ENCODE measurements at regions not wholly inside any gene's neighbourhood (a gene's known extent, or its start where the extent isn't known, plus 50 kb on each side); places are given as distances from the start of the nearest gene placed in this dataset.

DNA sequence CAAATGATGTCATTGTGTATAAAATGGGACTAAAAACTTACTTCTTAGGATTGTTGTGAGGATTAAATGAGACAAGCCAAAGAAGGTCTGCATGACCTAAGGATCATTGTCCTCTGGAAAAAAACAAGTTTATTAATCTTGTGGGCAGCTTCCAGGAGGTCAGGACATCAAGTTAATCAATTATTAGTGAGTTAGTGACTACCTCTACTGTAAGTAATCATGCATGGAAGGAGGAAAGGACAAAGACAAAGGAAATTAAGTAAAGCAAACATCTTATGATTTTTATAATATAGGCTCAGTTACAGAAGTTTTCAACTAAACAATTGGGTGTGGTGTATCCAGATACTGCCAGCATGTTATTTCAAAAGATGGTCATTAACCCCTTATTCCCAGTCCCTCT is 129.3 kb upstream of the TUT7 start (continued):
- TF ChIP-seq TAF1 (IDR thresholded peaks at IDR 0.05; ENCODE audit: control insufficient read depth, extremely low read depth, insufficient read depth, low read length, severe bottlenecking) (no peak), ZNF561 (CRISPR knock-in tag; conservative IDR thresholded peaks at IDR 0.05) (no peak), MAZ (CRISPR knock-in tag; conservative IDR thresholded peaks at IDR 0.05 in 1 of 2, IDR thresholded peaks at IDR 0.05 in 1 of 2) (no peak)
- TF ChIP-seq, protein P1, sequence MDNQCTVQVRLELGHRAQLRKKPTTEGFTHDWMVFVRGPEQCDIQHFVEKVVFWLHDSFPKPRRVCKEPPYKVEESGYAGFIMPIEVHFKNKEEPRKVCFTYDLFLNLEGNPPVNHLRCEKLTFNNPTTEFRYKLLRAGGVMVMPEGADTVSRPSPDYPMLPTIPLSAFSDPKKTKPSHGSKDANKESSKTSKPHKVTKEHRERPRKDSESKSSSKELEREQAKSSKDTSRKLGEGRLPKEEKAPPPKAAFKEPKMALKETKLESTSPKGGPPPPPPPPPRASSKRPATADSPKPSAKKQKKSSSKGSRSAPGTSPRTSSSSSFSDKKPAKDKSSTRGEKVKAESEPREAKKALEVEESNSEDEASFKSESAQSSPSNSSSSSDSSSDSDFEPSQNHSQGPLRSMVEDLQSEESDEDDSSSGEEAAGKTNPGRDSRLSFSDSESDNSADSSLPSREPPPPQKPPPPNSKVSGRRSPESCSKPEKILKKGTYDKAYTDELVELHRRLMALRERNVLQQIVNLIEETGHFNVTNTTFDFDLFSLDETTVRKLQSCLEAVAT (IDR thresholded peaks at IDR 0.05), result no peak
- TF ChIP-seq, protein P2, sequence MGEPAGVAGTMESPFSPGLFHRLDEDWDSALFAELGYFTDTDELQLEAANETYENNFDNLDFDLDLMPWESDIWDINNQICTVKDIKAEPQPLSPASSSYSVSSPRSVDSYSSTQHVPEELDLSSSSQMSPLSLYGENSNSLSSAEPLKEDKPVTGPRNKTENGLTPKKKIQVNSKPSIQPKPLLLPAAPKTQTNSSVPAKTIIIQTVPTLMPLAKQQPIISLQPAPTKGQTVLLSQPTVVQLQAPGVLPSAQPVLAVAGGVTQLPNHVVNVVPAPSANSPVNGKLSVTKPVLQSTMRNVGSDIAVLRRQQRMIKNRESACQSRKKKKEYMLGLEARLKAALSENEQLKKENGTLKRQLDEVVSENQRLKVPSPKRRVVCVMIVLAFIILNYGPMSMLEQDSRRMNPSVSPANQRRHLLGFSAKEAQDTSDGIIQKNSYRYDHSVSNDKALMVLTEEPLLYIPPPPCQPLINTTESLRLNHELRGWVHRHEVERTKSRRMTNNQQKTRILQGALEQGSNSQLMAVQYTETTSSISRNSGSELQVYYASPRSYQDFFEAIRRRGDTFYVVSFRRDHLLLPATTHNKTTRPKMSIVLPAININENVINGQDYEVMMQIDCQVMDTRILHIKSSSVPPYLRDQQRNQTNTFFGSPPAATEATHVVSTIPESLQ (CRISPR knock-in tag; IDR thresholded peaks at IDR 0.05), result no peak

DNA sequence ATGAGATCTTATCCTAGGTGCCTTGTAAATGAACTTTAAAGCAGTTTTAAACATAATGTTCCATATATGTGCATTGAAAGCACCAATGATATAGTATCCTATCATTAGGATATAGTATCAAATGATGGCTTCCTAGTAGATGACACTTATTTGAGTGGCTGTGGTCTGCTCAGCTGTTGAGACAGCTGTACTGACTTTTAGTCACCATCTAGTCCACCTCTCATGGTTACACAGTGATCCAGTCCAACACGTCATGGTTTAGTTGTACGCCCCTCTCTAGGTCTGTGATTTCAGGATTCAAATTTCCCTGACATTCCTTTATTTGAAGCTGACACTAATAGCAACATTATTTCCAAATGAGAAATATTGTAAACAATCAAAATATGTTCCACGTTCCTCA is 127.3 kb upstream of the TUT7 start:
- Histone ChIP-seq H3K9me3 (replicated peaks; ENCODE audit: control insufficient read depth, insufficient read depth, low read depth, low read length) (no peaks in the 10 kb centered on the region), H4K20me1 (replicated peaks; ENCODE audit: control insufficient read depth, insufficient read depth, low read length) (no peaks in the 10 kb centered on the region), H3K9ac (ENCODE audit: insufficient read depth in 1 of 2, low read depth in 2 of 2, low read length in 2 of 2) (no peak overlapping the region), H3K36me3 (ENCODE audit: control insufficient read depth, insufficient read depth, low read length) (no peaks in the 10 kb centered on the region), H3K4me2 (ENCODE audit: insufficient read depth, low read length) (no peak overlapping the region), H3K9me1 (ENCODE audit: control insufficient read depth, insufficient read depth, low read length) (no peaks in the 10 kb centered on the region), H3K27ac (ENCODE audit: extremely low read depth, low read depth, low read length) (no peak overlapping the region), H3K79me2 (ENCODE audit: control insufficient read depth, insufficient read depth, low read length) (no peaks in the 10 kb centered on the region), H3K4me3 (no peak overlapping the region), H3K4me1 (replicated peaks in 1 of 2; ENCODE audit: control insufficient read depth in 2 of 2, insufficient read depth in 2 of 2, low read length in 2 of 2) (no peaks in the 10 kb centered on the region), H2AFZ (ENCODE audit: low read depth, low read length) (no peak overlapping the region), H3K27me3 (ENCODE audit: control insufficient read depth in 2 of 2, insufficient read depth in 2 of 2, low read length in 2 of 2) (no peaks in the 10 kb centered on the region)
- WGBS (ENCODE audit: insufficient coverage, low coverage, missing lambda C conversion rate), result 0% methylated on average over 3 of the region's 3 CpGs
- BruUV-seq (replicated peaks), result no TSS peak
- no peak for ATAC-seq
- FAIRE-seq, result no peak
- DNase-seq (ENCODE audit: extremely low read depth in 1 of 4, low spot score in 3 of 4), result no peak
- POLR2A ChIA-PET, result no interaction called here
- intact Hi-C loops (cut with micrococcal nuclease), result loop anchor here (10.0 kb wide), 1 partner anchor 47 kb away; no protein-coding TSS in a partner anchor
- CTCF ChIA-PET (ENCODE audit: low intra/inter-chr PET ratio), result no interaction called here
- in situ Hi-C loops (cut with MboI), result loop anchor here (10.0 kb wide), 1 partner anchor 843 kb away; no protein-coding TSS in a partner anchor
- TF ChIP-seq, protein P3, sequence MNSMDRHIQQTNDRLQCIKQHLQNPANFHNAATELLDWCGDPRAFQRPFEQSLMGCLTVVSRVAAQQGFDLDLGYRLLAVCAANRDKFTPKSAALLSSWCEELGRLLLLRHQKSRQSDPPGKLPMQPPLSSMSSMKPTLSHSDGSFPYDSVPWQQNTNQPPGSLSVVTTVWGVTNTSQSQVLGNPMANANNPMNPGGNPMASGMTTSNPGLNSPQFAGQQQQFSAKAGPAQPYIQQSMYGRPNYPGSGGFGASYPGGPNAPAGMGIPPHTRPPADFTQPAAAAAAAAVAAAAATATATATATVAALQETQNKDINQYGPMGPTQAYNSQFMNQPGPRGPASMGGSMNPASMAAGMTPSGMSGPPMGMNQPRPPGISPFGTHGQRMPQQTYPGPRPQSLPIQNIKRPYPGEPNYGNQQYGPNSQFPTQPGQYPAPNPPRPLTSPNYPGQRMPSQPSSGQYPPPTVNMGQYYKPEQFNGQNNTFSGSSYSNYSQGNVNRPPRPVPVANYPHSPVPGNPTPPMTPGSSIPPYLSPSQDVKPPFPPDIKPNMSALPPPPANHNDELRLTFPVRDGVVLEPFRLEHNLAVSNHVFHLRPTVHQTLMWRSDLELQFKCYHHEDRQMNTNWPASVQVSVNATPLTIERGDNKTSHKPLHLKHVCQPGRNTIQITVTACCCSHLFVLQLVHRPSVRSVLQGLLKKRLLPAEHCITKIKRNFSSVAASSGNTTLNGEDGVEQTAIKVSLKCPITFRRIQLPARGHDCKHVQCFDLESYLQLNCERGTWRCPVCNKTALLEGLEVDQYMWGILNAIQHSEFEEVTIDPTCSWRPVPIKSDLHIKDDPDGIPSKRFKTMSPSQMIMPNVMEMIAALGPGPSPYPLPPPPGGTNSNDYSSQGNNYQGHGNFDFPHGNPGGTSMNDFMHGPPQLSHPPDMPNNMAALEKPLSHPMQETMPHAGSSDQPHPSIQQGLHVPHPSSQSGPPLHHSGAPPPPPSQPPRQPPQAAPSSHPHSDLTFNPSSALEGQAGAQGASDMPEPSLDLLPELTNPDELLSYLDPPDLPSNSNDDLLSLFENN (IDR thresholded peaks at IDR 0.05; ENCODE audit: low read depth in 2 of 2, low read length in 2 of 2), result no peak
- no peak for TF ChIP-seq KLF6 (CRISPR knock-in tag; IDR thresholded peaks at IDR 0.05; ENCODE audit: borderline replicate concordance)
- TF ChIP-seq, protein P4, sequence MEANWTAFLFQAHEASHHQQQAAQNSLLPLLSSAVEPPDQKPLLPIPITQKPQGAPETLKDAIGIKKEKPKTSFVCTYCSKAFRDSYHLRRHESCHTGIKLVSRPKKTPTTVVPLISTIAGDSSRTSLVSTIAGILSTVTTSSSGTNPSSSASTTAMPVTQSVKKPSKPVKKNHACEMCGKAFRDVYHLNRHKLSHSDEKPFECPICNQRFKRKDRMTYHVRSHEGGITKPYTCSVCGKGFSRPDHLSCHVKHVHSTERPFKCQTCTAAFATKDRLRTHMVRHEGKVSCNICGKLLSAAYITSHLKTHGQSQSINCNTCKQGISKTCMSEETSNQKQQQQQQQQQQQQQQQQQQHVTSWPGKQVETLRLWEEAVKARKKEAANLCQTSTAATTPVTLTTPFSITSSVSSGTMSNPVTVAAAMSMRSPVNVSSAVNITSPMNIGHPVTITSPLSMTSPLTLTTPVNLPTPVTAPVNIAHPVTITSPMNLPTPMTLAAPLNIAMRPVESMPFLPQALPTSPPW (CRISPR knock-in tag; IDR thresholded peaks at IDR 0.05), result no peak
- TF ChIP-seq HNRNPLL (IDR thresholded peaks at IDR 0.05; ENCODE audit: low read depth, low read length, poor library complexity, severe bottlenecking), result no peak
- no peak for TF ChIP-seq KDM2B (CRISPR knock-in tag; IDR thresholded peaks at IDR 0.05)
- no peak for TF ChIP-seq ATF1 (CRISPR knock-in tag; IDR thresholded peaks at IDR 0.05)
- TF ChIP-seq ATF1 (tag; IDR thresholded peaks at IDR 0.05), result no peak
- TF ChIP-seq SREBF1 (IDR thresholded peaks at IDR 0.05; ENCODE audit: borderline replicate concordance, low read depth, low read length), result no peak

Measured in K562 (cell line).